HG03521 (cell line): ENCODE measurements at regions not wholly inside any gene's neighbourhood (a gene's known extent, or its start where the extent isn't known, plus 50 kb on each side); places are given as distances from the start of the nearest gene placed in this dataset.
"Not testable (repeated sequence)": the region's sequence is repeated elsewhere in the genome, so short reads cannot be mapped to it uniquely, and the experiment has no call there.

ENCODE experiments used
- ATAC-seq: cut with Tn5 transposase; IDR thresholded peaks from one replicate; pipeline ENCODE4 v1.9.1; 2021; ENCODE audit warnings: mild to moderate bottlenecking, moderate library complexity; ENCODE audit not compliant: unreplicated experiment

- not testable (repeated sequence) for ATAC-seq
Measured at GRCh38 chr5:12667818-12668217, 763.6 kb upstream of the CTNND2 start.

- not testable (repeated sequence) for ATAC-seq
Measured at GRCh38 chr5:12665772-12666171, 761.5 kb upstream of the CTNND2 start.

DNA sequence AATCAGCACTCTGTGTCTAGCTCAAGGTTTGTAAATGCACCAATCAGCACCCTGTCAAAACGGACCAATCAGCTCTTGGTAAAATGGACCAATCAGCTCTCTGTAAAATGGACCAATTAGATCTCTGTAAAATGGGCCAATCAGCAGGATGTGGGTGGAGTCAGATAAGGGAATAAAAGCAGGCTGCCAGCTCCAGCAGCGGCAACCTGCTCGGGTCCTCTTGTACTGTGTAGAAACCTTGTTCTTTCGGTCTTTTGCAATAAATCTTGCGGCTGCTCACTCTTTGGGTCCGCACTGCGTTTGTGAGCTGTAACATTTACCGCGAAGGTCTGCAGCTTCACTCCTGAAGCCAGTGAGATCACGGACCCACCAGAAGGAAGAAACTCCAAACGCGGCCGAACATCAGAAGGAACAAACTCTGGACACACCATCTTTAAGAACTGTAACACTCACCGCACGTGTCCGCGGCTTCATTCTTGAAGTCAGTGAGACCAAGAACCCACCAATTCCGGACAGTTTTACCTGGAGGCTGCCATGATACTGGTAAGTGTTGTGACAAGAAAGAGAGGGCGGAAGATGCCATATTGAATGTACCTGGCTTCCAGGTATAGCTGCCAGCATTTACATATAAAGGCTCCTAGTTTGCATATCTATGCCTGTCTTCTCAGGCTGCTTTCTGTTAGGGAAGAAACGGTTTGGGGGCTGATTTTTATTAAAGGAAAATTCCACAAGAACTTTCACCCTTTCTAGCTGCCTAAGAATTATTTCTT lies 758.5 kb upstream of the CTNND2 start:
- ATAC-seq = no peak

DNA sequence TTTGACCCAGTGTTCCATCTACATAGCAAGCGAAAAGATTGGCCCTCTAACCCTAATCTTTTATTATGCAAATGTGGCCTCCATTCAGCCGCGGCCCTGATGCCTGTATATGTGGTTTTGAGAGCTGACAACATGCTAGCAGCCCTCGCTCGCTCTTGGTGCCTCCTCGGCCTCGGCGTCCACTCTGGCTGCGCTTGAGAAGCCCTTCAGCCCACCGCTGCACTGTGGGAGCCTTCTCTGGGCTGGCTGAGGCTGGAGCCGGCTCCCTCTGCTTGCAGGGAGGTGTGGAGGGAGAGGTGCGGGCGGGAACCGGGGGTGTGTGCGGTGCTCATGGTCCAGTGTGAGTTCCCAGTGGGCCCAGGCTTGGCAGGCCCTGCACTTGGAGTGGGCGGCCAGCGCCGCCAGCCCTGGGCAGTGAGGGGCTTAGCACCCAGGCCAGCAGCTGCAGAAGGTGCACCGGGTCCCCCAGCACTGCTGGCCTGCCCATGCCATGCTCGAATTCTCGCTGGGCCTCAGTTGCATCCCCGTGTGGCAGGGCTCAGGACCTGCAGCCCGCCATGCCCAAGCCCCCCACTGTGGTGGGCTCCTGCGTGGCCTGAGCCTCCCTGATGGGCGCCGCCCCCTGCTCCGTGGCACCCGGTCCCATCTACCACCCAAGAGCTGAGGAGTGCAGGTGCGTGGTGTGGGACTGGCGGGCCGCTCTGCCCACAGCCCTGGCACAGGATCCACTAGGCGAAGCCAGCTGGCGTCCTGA lies 757.5 kb upstream of the CTNND2 start:
- ATAC-seq = no peak

DNA sequence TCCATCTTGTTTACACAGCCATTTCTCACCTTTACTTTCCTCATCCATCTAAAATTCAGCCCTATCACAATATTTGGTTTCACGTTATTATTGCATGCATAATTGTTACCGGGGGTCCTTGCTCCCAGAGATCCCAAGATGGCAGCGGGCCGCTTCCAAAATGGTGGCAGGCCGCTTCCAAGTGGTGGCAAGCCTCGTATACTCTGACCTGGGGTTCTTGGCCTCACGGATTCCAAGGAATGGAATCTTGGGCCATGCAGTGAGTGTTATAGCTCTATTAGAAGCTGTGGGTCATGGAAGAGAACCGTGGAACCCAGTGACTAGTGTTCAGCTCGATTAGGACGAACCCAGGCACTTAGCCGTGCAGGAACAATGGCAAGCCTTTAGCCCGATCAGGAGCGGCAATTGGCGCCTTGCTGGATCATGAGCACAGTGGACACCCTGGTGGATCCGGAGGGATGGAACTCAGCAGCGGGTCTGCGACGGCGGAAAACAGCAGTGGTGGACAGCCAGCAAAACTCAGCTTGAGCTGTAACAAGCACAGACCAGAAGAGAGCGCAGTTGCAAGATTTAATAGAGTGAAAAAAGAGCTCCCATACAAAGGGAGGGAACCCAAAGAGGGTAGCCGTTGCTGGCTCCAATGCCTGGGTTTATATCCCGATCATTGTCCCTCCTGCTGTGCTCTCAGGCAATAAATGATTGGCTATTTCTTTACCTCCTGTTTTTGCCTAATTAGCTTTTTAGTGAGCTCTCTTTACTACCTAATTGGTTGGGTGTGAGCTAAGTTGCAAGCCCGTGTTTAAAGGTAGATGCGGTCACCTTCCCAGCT lies 756.2 kb upstream of the CTNND2 start:
- not testable (repeated sequence) for ATAC-seq

DNA sequence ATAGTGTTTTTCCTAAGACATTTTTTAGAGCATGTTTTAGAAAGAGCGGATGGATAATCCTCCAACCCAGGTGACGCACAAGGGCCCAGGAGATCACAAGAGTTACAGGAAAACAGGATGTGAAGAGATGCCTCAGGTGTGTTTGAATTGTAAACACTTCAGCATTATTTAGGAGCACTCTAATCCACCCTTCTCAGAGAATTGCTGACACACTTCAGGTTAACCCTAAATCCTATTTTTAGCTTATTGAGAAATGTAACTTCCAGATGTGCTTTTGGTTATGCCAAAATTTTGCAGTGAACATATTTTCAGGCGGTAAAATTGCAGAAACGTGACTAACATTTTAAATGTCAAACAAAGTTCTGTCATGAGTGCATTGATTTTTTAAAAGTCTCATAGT lies 755.4 kb upstream of the CTNND2 start:
- ATAC-seq = no peak

GRCh38 chr5:12658871-12659446 lies 754.7 kb upstream of the CTNND2 start:
- no peak for ATAC-seq

DNA sequence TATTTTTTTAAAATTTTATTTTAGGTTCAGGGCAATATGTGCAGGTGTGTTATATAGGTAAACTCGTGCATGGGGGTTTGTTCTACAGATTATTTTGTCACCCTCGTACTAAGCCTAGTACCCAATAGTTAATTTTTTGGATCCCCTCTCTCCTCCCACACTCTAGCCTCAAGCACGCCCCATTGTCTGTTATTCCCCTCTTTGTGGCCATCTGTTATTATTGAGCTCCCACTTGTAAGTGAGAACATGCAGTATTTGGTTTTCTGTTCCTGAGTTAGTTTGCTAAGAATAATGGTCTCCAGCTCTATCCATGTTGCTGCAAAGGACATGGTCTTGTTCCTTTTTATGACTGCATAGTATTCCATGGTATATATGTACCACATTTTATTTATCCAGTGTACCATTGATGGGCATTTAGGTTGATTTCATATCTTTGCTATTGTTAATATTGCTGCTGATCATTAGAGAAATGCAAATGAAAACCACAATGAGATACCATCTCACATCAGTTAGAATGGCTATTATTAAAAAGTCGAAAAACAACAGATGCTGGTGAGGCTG lies 753.7 kb upstream of the CTNND2 start:
- ATAC-seq = not testable (repeated sequence)

GRCh38 chr5:12655675-12656074 lies 751.4 kb upstream of the CTNND2 start:
- ATAC-seq = no peak

- ATAC-seq = no peak
Measured at GRCh38 chr5:12652201-12652600, 748.0 kb upstream of the CTNND2 start.

- no peak for ATAC-seq
Measured at GRCh38 chr5:12648558-12648957, 744.3 kb upstream of the CTNND2 start.

GRCh38 chr5:12647613-12648012 lies 743.4 kb upstream of the CTNND2 start:
- ATAC-seq = no peak

DNA sequence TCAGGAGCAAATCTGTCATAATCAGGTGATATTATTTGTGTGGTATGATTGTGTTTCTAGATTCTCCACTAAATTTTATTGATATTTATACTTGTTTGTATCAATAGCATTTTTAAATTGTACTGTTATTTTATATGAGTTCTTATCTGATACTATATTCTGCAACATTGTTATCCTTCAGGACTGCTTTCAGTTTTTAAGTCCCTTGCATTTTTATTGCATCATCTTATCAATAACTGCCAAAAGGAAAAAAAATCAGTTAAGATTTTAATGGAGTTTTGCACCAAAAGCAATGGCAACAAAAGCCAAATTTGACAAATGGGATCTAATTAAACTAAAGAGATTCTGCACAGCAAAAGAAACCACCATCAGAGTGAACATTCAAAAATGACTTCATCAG lies 741.3 kb upstream of the CTNND2 start:
- no peak for ATAC-seq

DNA sequence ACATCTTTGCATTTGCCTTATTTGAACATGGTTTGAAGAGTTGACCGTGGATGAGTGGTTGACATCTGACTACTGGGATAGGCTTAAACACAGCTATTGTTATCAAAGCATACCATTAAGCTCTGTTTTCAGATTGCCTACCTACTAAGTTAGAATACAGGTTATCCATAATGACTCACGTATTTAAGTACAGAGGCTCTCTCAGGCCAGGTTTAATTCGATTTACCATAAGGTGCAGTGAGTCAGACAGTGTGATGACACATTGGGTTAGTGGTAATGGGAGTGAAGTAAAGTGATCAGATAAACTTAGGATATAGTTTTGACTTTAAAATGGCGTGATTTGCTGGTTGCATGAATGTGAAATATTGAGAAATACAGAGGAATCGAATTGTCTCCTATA lies 732.0 kb upstream of the CTNND2 start:
- no peak for ATAC-seq

DNA sequence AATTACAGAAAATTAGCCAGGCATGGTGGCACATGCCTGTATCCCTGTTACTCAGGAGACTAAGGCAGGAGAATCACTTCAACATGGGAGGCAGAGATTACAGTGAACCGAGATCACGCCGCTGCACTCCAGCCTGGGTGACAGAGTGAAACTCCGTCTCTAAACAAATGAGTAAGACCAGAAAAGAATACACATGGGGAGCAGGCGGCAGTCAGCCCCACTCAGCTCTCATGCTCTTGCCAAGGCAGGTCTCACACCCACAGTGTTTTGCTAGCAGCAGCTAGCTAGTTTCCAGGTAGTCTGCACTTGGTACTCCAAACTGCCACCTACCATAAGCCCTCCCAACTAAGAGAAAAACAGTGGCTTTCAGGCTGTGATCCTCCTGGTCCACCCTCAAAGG lies 722.3 kb upstream of the CTNND2 start:
- ATAC-seq = no peak

DNA sequence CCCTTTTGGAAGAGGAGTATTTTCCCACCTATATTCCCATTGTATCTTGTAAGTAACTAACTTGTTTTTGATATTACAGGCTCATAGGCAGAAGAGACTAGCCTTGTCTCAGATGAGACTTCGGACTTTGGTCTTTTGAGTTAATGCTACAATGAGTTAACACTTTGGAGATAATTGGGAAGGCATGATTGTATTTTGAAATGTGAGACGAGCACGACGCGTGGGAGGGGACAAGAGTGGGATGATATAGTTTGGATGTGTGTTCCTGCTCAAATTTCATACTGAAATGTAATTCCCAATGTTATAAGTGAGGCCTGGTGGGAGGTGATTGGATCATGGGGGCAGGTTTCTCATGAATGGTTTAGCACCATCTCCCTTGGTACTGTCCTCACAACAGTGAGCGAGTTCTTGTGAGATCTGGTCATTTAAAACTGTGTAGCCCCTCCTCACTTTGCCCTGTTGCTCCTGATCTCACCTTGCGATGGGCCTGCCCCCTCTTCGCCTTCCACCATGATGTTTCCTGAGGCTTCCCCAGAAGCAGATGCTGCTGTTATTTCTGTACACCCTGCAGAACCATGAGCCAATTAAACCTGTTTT lies 721.5 kb upstream of the CTNND2 start:
- no peak for ATAC-seq

- ATAC-seq = no peak
Measured at GRCh38 chr5:12624776-12625560, 720.7 kb upstream of the CTNND2 start.

DNA sequence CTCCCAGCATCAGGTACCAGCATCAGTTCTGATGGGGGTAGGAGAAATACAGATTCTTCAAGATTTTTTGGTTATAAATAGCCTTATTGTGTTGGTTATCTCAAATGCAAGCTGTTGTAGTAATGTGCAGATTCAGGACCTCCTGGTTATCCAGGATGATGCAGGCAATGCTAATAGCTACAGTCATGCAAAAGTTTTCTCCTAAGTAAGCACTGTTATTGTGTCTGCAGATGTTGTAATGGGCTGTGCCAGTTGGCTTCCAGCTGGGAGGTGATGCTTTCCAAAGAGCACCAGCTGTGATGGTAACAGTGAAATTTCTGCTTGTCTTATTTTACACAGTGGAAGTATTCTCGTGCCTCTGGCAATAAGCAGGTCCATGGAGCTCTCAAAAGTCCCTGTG lies 719.2 kb upstream of the CTNND2 start:
- no peak for ATAC-seq

DNA sequence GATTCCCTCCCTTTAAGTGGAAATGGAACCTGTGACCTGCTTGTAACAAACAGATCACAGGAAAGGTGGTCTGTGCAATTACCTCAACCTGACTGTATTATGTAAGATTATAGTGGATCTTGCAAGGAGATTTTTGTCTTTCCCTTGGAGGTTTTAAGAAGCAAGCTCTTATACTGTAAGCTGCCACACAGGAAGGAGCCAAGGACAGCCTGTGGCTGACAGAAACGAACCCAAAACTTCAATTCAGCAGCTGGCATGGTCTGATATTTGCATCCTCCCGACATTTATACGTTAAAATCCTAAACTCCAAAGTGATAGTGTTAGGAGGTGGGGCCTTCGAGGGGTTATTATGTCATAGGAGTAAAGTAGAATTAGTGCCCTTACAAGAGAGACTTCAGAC lies 711.8 kb upstream of the CTNND2 start:
- ATAC-seq = no peak
